ENCODE measurements at regions not wholly inside any gene's neighbourhood (a gene's known extent, or its start where the extent isn't known, plus 50 kb on each side); places are given as distances from the start of the nearest gene placed in this dataset.

DNA sequence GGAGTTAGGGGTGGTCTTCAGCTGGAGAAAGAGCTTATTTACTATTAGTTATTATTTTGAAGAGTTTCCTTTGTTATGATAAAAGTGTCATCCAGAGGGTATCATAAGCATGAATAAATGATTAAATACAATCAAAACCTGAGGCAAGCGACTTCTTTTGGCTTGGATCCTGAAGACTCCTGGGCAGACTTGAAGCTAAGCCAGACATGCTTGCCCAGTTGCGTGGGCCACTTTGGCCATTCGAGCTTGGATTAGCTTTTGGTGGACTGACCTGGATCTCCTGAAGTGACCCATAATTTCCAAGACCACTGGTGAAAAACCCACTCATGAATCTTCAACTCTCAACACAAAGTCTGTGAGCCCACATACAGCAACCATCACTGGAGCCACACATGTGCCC lies 335.8 kb downstream of the NR2F1-AS1 start:
- TF ChIP-seq, protein P1, sequence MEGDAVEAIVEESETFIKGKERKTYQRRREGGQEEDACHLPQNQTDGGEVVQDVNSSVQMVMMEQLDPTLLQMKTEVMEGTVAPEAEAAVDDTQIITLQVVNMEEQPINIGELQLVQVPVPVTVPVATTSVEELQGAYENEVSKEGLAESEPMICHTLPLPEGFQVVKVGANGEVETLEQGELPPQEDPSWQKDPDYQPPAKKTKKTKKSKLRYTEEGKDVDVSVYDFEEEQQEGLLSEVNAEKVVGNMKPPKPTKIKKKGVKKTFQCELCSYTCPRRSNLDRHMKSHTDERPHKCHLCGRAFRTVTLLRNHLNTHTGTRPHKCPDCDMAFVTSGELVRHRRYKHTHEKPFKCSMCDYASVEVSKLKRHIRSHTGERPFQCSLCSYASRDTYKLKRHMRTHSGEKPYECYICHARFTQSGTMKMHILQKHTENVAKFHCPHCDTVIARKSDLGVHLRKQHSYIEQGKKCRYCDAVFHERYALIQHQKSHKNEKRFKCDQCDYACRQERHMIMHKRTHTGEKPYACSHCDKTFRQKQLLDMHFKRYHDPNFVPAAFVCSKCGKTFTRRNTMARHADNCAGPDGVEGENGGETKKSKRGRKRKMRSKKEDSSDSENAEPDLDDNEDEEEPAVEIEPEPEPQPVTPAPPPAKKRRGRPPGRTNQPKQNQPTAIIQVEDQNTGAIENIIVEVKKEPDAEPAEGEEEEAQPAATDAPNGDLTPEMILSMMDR (conservative IDR thresholded peaks at IDR 0.05) = no peak
- TF ChIP-seq ZFX (IDR thresholded peaks at IDR 0.05) = no peak
